HepG2 (cell line): ENCODE measurements at regions not wholly inside any gene's neighbourhood (a gene's known extent, or its start where the extent isn't known, plus 50 kb on each side); places are given as distances from the start of the nearest gene placed in this dataset.

Experiments
- ATAC-seq: fragments of 200-7000 bp; cut with Tn5 transposase; 3 replicates; pipeline ENCODE4 v1.9.1; 2020; ENCODE audit warnings: mild to moderate bottlenecking, moderate library complexity
- BruUV-seq: library from RNA; stranded (reverse); fragments of 400-500 nt; replicated peaks from 2 replicates; lab custom pipeline; 2021; lab: Mats Ljungman, UMichigan
- CTCF ChIA-PET: fragments of 300-600 bp; formaldehyde crosslinking; extraction: SDS; loops from one replicate; lab custom pipeline; 2021; ENCODE audit warnings: low total read pairs, inconsistent platforms, low intra/inter-chr PET ratio; lab: Yijun Ruan, JAX
- POLR2A ChIA-PET: fragments of 350-600 bp; sonication (Branson Sonifier 250); formaldehyde crosslinking; loops from one replicate; lab custom pipeline; 2020; ENCODE audit warnings: antibody characterized with exemption, inconsistent platforms; lab: Yijun Ruan, JAX
- DNase-seq: peaks from one replicate; pipeline ENCODE4 v3.0.0-alpha.2; 2015; ENCODE audit warnings: low spot score
- FAIRE-seq: peaks from 3 replicates; lab custom pipeline; 2011; peaks lifted over from hg19 to GRCh38; lab: Jason Lieb, UNC
- H2AFZ ChIP-seq: one replicate; pipeline ENCODE4 v1.6.1; 2011; ENCODE audit warnings: low read length, inconsistent platforms
- H3K27ac ChIP-seq: fragments of 300-600 bp; 3 replicates; pipeline ENCODE4 v1.8.0; 2011; ENCODE audit warnings: mixed run types, mild to moderate bottlenecking, mixed read lengths, low read length, inconsistent platforms; ENCODE audit not compliant: insufficient read depth; ENCODE audit errors: extremely low read length
- H3K27me3 ChIP-seq, 2 experiments: fragments of 200-600 bp in 1 of 2; 2 replicates in 1 of 2; 3 replicates in 1 of 2; pipeline versions ENCODE4 v1.6.0 to v1.8.0; 2011; ENCODE audit warnings: low read length in 2 of 2, mild to moderate bottlenecking in 2 of 2, moderate library complexity in 2 of 2, inconsistent platforms in 1 of 2; ENCODE audit not compliant: insufficient read depth in 2 of 2, control insufficient read depth in 1 of 2
- H3K36me3 ChIP-seq, 2 experiments: fragments of 200-600 bp in 1 of 2; replicated peaks in 1 of 2; 2 replicates in 1 of 2; 3 replicates in 1 of 2; pipeline versions ENCODE4 v1.5.1 to v1.8.0; 2011; ENCODE audit warnings: low read length in 2 of 2, inconsistent platforms in 1 of 2; ENCODE audit not compliant: insufficient read depth in 2 of 2, control insufficient read depth in 1 of 2
- H3K4me1 ChIP-seq: 2 replicates; pipeline ENCODE4 v1.5.1; 2012; ENCODE audit warnings: low read length, inconsistent platforms; ENCODE audit not compliant: insufficient read depth
- H3K4me2 ChIP-seq: 2 replicates; pipeline ENCODE4 v1.6.0; 2011; ENCODE audit warnings: low read depth, low read length, inconsistent platforms
- H3K4me3 ChIP-seq, 3 experiments: fragments of 200-600 bp in 1 of 3; sonication (generic), shearing (Covaris generic) in 1 of 3; replicated peaks in 1 of 3; 2 replicates each; pipeline ENCODE4 v1.5.1; 2011 to 2016; ENCODE audit warnings: low read length in 3 of 3, inconsistent platforms in 2 of 3, low read depth in 2 of 3, mild to moderate bottlenecking in 2 of 3, control low read depth in 1 of 3, mixed read lengths in 1 of 3; ENCODE audit not compliant: insufficient read depth in 1 of 3
- H3K79me2 ChIP-seq: one replicate; pipeline ENCODE4 v1.6.1; 2011; ENCODE audit warnings: low read length, inconsistent platforms; ENCODE audit not compliant: insufficient read depth
- H3K9ac ChIP-seq: 2 replicates; pipeline ENCODE4 v1.6.0; 2011; ENCODE audit warnings: mild to moderate bottlenecking, low read depth, low read length, inconsistent platforms; ENCODE audit not compliant: insufficient read depth
- H3K9me3 ChIP-seq: 2 replicates; pipeline ENCODE4 v1.5.1; 2012; ENCODE audit warnings: mild to moderate bottlenecking, low read length
- H4K20me1 ChIP-seq: 2 replicates; pipeline ENCODE4 v1.6.0; 2011; ENCODE audit warnings: inconsistent platforms, mild to moderate bottlenecking, low read length, moderate library complexity; ENCODE audit not compliant: insufficient read depth
- CREB1 ChIP-seq, 2 experiments: fragments of 450-650 bp in 1 of 2; IDR thresholded peaks; 2 replicates each; pipeline ENCODE4 v1.6.1; 2016 to 2017; ENCODE audit warnings: control low read depth in 1 of 2, mild to moderate bottlenecking in 1 of 2, missing compliant biosample characterization in 1 of 2, missing genetic modification characterization in 1 of 2
- NFYB ChIP-seq: sonication (generic); formaldehyde crosslinking; IDR thresholded peaks from 2 replicates; pipeline ENCODE4 v1.4.0; 2020; ENCODE audit warnings: missing genetic modification reagents
- PRPF4 ChIP-seq: fragments of 200-400 bp; formaldehyde crosslinking; IDR thresholded peaks from 2 replicates; pipeline ENCODE4 v1.6.1; 2016; ENCODE audit warnings: low read length, low read depth; ENCODE audit not compliant: poor library complexity, severe bottlenecking
- RAD51 ChIP-seq: fragments of 450-650 bp; IDR thresholded peaks from 2 replicates; pipeline ENCODE4 v1.6.1; 2016; ENCODE audit warnings: borderline replicate concordance
- SMAD1 ChIP-seq: sonication (generic); formaldehyde crosslinking; IDR thresholded peaks from 2 replicates; pipeline ENCODE4 v1.4.0; 2020; ENCODE audit warnings: missing genetic modification reagents, low read depth, mild to moderate bottlenecking, borderline replicate concordance
- XRCC5 ChIP-seq: fragments of 200-400 bp; formaldehyde crosslinking; optimal IDR thresholded peaks from 2 replicates; pipeline ENCODE3; 2017; ENCODE audit warnings: mild to moderate bottlenecking, low read length
- ZNF17 ChIP-seq: sonication (generic); formaldehyde crosslinking; IDR thresholded peaks from 2 replicates; pipeline ENCODE4 v1.5.0; 2020; ENCODE audit warnings: mild to moderate bottlenecking, missing genetic modification reagents
- ZNF263 ChIP-seq: sonication (generic); formaldehyde crosslinking; IDR thresholded peaks from 2 replicates; pipeline ENCODE4 v1.4.0; 2020; ENCODE audit warnings: missing genetic modification reagents
- ZNF605 ChIP-seq: sonication (generic); formaldehyde crosslinking; IDR thresholded peaks from 2 replicates; pipeline ENCODE4 v1.8.0; 2022; ENCODE audit warnings: mild to moderate bottlenecking, missing genetic modification reagents
- ZNF839 ChIP-seq: sonication (generic); formaldehyde crosslinking; IDR thresholded peaks from 2 replicates; pipeline ENCODE4 v1.4.0; 2020; ENCODE audit warnings: missing genetic modification reagents, mild to moderate bottlenecking, borderline replicate concordance
- ZNF878 ChIP-seq: sonication (generic); formaldehyde crosslinking; IDR thresholded peaks from 2 replicates; pipeline ENCODE4 v1.8.1; 2023; ENCODE audit warnings: mild to moderate bottlenecking, missing genetic modification reagents, moderate library complexity
- ZSCAN31 ChIP-seq: sonication (generic); formaldehyde crosslinking; IDR thresholded peaks from 2 replicates; pipeline ENCODE4 v1.5.0; 2020; ENCODE audit warnings: low read depth, mild to moderate bottlenecking, missing genetic modification reagents
- WGBS: methylation state at CpG from one replicate; pipeline ENCODE4 v1.1.6; 2017; ENCODE audit warnings: low lambda C conversion rate; 5-methylcytosine and 5-hydroxymethylcytosine counted together
- in situ Hi-C: cut with HindIII; loops from 2 replicates; pipeline ENCODE4 v1.10.0; 2017; ENCODE audit warnings: low pct_unique_long_range_greater_than_20kb; ENCODE audit not compliant: extremely low pct_ligation_motif_present
- intact Hi-C: fragments of 100-400 bp; cut with micrococcal nuclease; formaldehyde crosslinking; loops from one replicate; pipeline ENCODE4 v1.10.0; 2022; ENCODE audit not compliant: unreplicated experiment
- TF ChIP-seq, protein P1 (sequence below): sonication (generic); formaldehyde crosslinking; conservative IDR thresholded peaks from 2 replicates; pipeline ENCODE4 v1.4.0; 2020; ENCODE audit warnings: missing genetic modification reagents
- TF ChIP-seq, protein P2 (sequence below): sonication (generic); formaldehyde crosslinking; IDR thresholded peaks from 2 replicates; pipeline ENCODE4 v1.5.0; 2020; ENCODE audit warnings: missing genetic modification reagents, mild to moderate bottlenecking, borderline replicate concordance
- TF ChIP-seq, protein P3 (sequence below): sonication (generic); formaldehyde crosslinking; IDR thresholded peaks from 2 replicates; pipeline ENCODE4 v1.4.0; 2020; ENCODE audit warnings: missing genetic modification reagents, borderline replicate concordance

DNA sequence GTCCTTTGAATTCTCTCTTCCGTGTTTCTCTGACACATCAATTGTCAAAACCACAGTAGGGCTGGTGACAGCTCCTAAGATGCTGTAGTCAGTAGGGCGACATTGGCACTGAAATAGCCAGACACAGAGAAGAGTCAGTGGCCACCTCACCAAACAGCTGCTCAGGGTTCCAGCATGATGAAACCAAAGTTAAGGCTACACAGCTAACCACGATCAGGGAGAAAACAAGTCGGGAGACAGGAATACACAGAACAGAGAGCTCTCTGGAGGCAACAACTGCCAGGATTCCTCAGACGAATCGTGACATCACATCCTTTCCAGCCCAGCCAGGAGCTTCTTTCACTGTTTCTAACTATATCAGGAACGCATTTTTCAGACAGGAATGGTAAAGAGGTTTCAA lies 922.2 kb downstream of the SORCS1 start:
- Histone ChIP-seq H4K20me1 (no peaks in the 10 kb centered on the region), H2AFZ (no peak overlapping the region), H3K36me3 (no peaks in the 10 kb centered on the region), H3K4me3 (no peak overlapping the region), H3K4me1 (no peaks in the 10 kb centered on the region), H3K4me2 (no peak overlapping the region), H3K27ac (no peak overlapping the region), H3K79me2 (no peaks in the 10 kb centered on the region), H3K9ac (no peak overlapping the region), H3K9me3 (peaks cover 46% of the 10 kb centered on the region), H3K27me3 (no peaks in the 10 kb centered on the region)
- ATAC-seq: no peak
- in situ Hi-C loops: no loop called here
- intact Hi-C loops: no loop called here
- no peak for DNase-seq
- 15% methylated on average over 7 of the region's 7 CpGs for WGBS
- TF ChIP-seq XRCC5 (no peak), SMAD1 (CRISPR knock-in tag) (no peak), ZNF605 (CRISPR knock-in tag) (no peak), ZNF878 (CRISPR knock-in tag) (no peak), PRPF4 (no peak), CREB1 (IDR thresholded peaks at IDR 0.05) (no peak), CREB1 (CRISPR knock-in tag; IDR thresholded peaks at IDR 0.05) (no peak), ZNF17 (no peak), ZNF263 (no peak), NFYB (CRISPR knock-in tag) (no peak), ZNF839 (CRISPR knock-in tag) (no peak), ZSCAN31 (CRISPR knock-in tag) (no peak), RAD51 (no peak)
- TF ChIP-seq, protein P1, sequence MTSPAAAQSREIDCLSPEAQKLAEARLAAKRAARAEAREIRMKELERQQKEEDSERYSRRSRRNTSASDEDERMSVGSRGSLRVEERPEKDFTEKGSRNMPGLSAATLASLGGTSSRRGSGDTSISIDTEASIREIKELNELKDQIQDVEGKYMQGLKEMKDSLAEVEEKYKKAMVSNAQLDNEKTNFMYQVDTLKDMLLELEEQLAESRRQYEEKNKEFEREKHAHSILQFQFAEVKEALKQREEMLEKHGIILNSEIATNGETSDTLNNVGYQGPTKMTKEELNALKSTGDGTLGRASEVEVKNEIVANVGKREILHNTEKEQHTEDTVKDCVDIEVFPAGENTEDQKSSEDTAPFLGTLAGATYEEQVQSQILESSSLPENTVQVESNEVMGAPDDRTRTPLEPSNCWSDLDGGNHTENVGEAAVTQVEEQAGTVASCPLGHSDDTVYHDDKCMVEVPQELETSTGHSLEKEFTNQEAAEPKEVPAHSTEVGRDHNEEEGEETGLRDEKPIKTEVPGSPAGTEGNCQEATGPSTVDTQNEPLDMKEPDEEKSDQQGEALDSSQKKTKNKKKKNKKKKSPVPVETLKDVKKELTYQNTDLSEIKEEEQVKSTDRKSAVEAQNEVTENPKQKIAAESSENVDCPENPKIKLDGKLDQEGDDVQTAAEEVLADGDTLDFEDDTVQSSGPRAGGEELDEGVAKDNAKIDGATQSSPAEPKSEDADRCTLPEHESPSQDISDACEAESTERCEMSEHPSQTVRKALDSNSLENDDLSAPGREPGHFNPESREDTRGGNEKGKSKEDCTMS: no peak
- TF ChIP-seq, protein P2, sequence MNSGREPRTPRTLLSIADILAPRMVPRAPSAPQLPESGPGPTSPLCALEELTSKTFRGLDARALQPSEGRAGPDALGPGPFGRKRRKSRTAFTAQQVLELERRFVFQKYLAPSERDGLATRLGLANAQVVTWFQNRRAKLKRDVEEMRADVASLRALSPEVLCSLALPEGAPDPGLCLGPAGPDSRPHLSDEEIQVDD (CRISPR knock-in tag): no peak
- TF ChIP-seq, protein P3, sequence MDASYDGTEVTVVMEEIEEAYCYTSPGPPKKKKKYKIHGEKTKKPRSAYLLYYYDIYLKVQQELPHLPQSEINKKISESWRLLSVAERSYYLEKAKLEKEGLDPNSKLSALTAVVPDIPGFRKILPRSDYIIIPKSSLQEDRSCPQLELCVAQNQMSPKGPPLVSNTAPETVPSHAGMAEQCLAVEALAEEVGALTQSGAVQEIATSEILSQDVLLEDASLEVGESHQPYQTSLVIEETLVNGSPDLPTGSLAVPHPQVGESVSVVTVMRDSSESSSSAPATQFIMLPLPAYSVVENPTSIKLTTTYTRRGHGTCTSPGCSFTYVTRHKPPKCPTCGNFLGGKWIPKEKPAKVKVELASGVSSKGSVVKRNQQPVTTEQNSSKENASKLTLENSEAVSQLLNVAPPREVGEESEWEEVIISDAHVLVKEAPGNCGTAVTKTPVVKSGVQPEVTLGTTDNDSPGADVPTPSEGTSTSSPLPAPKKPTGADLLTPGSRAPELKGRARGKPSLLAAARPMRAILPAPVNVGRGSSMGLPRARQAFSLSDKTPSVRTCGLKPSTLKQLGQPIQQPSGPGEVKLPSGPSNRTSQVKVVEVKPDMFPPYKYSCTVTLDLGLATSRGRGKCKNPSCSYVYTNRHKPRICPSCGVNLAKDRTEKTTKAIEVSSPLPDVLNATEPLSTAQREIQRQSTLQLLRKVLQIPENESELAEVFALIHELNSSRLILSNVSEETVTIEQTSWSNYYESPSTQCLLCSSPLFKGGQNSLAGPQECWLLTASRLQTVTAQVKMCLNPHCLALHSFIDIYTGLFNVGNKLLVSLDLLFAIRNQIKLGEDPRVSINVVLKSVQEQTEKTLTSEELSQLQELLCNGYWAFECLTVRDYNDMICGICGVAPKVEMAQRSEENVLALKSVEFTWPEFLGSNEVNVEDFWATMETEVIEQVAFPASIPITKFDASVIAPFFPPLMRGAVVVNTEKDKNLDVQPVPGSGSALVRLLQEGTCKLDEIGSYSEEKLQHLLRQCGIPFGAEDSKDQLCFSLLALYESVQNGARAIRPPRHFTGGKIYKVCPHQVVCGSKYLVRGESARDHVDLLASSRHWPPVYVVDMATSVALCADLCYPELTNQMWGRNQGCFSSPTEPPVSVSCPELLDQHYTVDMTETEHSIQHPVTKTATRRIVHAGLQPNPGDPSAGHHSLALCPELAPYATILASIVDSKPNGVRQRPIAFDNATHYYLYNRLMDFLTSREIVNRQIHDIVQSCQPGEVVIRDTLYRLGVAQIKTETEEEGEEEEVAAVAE (CRISPR knock-in tag): no peak
- ChIA-PET CTCF (no interaction called here), POLR2A (no interaction called here)
- no TSS peak for BruUV-seq
- FAIRE-seq: no peak
